Suppressor macrophage (primary cell): ENCODE measurements at regions not wholly inside any gene's neighbourhood (a gene's known extent, or its start where the extent isn't known, plus 50 kb on each side); places are given as distances from the start of the nearest gene placed in this dataset.

Source experiments
- DNase-seq, 4 experiments: peaks; one replicate each; pipeline ENCODE4 v3.0.0-alpha.2; 2020 to 2022

DNA sequence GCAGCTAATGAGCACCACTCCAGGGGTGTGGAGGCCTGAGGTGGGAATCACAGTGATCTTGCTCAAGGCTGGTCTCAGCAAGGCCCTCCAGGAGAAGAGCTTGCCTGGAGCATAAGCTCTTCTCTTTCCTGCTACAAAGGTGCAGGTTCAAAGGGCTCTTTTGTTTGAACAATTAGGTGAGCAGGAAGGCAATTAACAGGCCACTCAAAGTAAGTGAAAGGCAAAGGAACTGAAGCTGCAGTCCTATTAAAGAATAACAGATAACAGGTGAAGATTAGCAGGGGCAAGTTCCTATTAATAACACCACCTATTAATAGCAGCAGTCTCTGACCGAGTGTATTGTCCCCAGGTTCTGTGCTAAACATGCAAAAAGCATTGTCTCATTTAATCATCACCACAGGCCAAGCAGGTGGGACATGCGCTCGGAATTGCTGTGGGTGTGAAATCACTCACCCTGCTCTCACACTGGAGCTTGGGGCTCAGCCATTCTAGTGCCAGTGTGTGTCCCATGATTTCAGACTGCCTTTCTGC lies 113.8 kb downstream of the RHOU start:
- no peak for DNase-seq

DNA sequence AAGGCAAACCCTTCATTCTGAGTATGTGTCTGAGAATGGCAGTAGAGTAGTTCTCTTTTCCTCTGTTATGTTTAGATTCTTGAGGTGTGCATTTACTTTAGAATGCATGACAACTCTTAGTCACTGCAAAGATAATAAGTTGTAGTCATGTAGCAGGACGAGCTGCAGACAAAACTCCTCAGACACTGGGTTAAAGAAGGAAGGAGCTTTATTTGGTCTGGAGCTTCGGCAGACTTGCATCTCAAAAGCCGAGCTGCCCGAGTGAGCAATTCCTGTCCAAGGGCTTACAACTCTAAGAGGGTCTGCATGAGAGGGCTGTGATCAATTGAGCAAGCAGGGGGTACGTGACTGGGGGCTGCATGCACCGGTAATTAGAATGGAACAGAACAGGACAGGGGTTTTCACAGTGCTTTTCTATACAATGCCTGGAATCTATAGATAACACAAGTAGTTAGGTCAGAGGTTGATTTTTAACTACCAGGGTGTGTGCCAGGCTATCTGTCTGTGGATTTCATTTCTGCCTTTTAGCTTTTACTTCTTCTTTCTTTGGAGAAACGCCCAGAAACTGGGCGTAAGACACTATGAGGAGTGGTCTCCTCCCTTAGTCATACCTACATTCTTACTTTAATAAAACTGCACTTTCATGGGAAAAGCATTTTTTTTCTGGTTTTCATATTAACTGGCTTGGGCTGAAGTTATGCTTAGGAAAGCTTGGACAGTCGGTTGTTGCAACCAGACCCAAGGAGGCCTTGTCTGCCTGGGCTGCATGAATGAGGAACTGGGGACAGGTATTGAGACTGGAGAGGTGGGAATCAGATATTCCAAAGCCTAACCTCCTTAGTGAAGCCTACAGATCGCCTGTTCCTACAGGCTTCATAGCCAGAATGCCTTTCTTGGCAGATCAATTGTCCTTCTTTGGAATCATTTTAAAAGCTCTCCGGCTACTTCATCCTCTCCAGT lies 115.1 kb downstream of the RHOU start:
- peak; percentile 24 to 59 (median 42) for DNase-seq

DNA sequence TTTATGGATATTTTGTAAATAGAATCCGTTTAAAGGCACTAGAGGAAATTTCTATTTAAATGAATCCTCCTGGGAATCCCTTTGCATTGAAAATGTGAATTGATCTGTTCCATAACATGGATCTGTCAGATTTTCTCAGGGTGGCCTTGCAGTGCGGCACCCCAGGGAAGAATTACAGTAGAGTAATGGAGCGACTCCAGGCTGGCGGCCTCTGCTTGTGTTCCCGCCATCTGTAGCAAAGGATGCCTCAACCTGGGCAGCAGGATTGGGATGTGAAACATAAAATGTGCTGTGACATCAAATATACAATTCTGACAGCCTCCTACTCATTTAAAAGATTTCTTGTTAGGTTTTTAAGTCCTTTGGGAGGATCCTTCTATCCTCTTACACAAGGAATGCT lies 115.9 kb downstream of the RHOU start:
- no peak for DNase-seq

DNA sequence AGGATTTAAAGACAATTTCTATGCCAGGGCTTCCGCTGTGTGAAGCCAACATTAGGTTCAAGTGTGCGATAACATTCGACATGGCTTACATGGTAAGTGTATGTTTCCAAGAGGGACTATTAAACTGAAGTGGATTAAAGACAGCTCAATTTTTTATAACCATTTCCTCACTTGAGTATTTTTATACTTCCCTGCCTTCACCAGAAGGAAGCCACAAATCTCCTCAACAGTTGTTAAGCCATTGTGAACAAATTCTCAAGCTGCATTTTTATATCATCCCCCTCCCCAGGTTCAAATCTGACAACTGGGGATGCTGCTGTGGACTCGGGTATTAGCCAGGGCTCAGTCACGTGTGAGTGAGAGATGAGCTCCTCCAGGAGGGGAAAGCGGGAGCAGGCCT lies 116.3 kb downstream of the RHOU start:
- no peak for DNase-seq

DNA sequence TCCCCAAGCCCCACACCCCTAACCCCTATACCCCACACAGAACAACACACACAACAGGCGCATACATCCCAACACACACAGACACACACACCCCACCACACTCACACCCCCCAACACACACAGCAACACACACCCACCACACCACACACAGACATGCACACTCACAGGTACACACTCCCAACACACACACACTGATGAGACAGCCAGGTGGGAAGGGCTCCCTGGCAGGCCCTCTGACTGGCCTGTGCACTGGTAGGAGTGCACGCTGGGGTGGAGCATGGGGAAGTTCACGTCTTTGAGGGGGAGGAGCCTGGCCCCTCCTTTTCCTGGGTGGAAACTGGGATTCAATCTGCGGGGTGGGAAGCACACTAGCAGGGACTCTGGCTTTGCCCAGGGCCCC lies 116.7 kb downstream of the RHOU start:
- DNase-seq = peak in 3 of 4 experiments; percentile 24 to 43 (median 37)

DNA sequence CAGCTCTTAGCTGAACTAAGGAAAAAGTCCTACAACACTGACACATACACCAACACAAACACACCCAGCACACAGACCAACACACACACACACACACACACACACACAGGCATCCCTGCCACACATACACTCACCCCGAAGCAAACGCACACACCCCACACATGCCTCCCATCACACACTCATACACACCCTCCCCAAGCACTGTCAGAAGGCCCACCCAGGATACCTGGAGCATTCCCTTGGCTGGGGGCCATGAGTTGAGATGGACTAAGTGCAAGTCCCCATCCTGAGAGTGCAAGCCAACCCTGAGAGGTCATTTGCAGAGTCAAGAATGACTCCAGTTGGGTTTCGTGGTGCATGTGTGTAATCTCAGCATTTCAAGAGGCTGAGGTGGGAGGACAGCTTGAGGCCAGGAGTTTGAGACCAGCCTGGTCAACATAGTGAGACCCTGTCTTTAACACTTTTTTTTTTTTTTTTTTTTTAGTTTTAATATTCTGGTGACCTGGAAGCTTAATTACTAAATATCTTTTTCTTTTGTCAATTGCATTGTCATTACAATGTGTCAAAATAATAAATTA lies 117.3 kb downstream of the RHOU start:
- DNase-seq = no peak

DNA sequence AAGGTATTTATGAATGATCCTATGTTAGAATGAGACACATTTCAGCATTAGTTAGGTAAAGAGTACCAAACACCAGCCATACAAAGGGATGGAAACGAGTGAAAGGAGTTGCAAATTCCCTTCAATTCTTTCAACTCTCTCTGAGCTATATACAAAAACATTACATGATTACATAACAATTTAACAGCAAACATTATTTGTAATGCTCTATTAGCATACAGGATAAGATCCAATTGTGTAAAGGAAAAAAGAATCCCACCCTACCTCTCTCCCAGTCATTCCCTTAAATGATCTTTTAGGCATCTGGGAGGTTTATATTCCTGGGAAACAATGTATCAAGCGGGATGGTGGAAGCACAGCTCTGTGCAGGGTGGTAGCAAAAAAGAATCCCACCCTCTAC lies 117.9 kb downstream of the RHOU start:
- DNase-seq = no peak

DNA sequence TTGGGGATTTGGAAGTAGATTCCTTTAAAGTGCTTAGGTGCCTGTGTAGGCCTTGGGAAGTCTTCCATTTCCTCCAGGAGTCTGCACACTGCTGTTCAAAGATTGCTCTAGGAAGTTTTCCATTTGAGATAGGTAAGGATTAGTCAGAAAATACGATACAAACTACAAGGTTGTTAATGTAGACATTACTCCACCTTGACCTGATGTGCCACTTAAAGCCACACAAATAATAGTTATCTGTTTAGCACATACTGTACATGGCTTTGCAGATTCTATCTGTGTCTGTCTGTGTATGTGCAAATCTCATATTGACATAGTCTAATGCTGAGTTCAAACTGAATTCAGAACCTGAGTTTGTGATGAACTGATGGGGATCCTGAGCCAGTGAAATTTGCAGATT lies 118.4 kb downstream of the RHOU start:
- DNase-seq = no peak

DNA sequence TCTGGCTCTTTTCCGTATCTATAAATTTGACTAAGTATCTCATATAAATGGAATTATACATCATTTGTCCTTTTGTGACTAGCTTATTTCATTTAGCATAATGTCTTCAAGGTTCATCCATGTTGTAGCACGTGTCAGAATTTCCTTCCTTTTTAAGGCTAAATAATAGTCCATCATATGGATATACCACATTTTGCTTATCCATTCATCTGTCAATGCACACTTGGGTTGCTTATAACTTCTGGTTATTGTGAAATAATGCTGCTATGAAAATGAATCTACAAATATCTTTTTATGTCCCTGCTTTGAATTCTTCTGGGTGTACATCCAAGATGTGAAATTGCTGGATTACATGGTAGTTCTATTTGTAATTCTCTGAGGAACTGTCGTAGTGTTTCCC lies 119.6 kb downstream of the RHOU start:
- no peak for DNase-seq

DNA sequence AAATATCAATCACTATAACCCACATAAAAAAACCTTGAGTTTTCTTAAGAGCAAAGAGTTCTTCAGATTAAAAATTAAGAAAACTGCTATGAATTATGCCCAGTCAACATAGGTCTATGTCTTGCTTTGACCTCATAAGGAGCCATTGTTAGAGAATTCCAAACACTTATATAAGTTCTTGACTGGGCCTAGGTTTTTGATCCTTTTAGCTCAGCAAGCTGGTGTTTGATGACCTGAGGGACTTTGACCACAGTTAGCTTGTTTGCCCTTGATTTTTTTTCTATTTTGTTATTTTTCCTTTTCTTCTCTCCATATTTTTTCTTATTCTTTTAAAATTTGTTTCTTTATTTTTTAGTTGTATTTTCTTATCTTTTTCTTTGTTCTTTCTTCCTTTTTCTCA lies 122.3 kb downstream of the RHOU start:
- no peak for DNase-seq

DNA sequence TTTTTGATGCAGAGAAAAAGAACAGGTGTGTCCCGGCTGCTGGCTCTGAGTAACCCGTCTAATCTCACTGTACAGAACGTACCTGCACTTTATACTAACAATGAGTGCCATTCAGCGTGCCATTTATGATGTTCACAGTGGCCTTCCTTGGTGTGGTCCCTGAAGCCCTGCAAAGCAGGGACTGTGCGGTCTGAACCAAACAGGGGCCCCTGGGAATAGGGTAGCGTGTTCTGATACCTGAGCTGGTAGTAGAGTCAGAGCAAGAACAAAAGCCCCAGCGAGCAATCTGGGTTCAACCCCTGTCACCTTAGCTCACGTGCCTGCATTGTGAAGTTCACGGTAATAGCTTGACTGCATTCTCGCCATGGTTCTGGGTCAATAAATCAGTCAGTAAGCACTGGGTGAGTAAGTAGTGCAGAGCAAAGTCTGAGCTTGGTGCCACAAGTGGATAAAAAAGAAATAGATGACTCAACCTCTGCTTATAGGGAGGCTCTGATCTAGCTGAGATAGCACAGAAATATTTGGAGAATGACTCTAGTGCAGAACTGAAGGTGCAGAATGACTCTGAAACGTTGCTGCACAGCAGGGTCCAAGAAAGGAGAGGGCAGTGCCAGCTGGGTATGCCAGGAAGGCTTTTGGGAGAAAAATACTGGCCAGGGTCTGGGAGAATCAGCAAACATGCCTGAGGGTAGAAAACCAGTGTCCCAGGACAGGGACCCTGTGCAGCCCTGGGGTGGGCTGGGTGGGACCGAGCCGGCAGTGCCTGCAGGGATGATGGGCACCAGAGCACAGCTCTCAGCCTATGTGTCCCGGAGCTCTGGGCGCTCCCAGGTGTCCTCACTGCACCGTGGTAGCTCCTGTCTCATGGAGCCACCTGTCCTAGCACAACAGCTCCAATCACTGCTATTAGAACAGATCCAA lies 125.9 kb downstream of the RHOU start:
- DNase-seq = peak in 2 of 4 experiments; percentile 13 to 17

DNA sequence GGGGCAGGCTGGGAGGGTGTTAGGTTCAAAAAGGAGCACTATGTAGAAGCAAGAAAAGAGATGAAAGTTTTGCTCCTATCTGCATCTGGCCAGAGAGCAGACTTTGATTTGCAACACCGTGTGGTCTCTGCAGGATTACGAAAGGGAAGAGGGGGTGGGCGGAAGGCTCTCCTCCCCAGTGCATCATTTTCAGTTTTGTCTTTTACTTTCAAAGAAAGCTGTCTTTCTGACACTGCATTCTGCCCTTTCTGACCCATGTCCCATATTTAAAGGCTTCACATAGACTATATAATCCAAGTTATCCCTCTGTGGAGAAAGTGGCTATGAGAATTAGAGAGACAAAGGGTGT lies 126.5 kb downstream of the RHOU start:
- DNase-seq = peak; percentile 46 to 73 (median 62)

DNA sequence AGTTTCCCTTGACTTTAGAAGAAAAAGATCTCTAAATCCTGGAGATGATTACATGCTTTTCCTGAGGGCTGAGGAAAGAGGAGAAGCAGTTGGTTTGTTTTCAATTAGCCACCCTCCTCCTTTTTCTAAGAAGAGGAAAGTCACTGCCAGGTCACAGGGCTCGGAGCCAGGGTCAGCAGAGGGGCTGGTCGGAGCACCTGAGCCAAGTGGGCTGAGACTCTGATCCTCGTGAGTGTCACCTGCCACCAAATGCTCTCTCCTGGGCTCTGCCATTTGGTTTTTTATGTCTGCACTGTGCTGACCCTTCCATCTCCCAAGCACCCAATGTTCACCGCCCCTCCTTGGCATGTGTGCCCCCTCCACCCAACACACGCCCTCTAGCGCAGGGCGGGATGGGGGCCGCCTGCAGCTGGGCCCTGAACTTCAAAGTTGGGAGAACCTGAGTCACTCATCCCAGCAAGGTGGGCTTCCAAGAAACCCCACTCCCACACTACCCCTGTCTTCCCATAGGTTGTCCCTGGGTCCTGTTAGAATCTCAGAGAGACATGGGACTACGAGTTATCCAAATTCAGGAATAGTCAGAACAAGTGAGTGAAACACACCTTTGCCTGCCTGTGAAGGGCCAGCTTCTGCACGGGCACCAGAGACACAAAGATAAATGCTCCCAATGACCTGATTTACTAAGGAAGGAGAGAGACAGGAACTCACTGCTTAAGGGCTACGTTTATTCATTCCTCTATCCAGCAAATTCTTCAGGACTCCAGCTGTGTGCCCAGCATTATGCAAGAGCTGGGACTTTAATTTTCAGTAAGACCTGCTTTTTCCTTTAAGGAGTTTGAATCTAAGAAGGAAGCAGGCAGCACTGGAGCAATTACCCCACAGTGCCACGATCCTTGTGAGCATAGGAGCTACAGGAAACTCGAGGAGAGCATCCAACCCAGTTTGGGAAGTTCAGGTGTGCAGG lies 127.5 kb downstream of the RHOU start:
- DNase-seq = no peak

DNA sequence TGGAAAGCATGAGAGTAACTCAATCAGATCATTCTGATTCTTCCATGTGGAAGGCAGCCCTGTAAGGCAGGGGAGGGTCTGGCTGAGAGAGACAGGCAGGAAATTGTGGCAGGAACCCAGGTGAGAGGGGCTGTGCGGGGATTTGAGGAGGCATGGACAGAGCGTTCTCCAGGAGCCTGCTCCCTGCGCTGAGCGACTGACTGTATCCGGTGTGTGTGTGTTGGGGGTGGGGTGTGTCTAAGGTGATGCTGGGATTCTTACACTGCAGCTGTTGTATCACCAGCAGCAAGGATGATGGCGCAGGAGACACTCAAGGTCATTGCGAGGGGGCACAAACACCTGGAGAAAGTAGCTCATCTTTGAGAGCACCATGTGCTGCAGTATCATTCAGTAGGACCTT lies 128.5 kb downstream of the RHOU start:
- no peak for DNase-seq

DNA sequence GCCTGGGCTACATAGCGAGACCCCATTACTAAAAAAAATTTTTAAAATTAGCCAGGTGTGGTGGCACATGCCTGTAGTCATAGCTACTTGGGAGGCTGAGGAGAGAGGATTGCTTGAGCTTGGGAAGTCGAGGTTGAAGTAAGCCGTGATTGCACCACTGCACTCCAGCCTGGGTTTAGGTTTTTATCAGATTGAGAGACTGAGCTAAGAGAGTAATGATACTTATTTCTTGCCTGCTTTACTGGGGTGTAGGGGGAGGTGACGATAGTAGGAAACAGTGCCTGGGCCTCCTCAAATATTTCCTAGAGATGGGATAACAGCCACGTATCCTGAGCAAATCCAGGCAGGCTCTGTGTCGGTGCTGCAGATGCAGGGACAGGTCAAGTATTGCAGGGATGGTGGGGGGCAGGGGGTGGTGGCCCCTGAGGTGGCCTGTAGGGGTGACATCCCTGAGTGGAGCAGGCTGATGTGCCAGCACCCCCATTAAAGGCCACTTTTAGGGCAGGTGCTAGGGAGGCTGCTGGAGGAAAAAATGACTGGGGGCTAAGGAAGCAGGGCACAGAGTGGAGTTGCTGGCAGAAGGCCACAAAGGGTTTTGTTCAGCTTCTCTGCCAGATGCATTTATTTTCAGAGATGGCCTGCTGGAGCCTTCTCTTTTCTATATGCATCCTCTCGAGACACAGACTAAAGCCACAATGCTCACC lies 130.5 kb downstream of the RHOU start:
- DNase-seq = no peak

DNA sequence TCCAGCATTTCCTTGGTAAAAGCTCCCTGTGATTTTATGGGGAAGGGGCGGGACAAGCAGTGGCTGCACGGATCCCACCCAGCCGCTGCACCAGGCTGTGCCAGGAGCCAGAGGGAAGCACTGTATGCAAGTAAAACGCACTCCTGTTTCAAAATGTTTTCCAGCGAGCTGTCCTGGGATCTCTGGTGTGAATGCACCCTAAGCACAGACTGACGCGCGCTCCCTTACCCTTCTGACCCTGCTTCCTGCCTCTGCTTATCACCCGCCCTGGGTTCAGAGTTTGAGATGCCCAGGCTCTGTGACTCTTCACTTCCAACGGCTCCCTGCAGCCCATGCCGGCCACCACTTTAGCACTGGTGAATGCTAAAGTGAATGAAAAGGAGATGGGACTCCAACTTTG lies 131.2 kb downstream of the RHOU start:
- DNase-seq = no peak

DNA sequence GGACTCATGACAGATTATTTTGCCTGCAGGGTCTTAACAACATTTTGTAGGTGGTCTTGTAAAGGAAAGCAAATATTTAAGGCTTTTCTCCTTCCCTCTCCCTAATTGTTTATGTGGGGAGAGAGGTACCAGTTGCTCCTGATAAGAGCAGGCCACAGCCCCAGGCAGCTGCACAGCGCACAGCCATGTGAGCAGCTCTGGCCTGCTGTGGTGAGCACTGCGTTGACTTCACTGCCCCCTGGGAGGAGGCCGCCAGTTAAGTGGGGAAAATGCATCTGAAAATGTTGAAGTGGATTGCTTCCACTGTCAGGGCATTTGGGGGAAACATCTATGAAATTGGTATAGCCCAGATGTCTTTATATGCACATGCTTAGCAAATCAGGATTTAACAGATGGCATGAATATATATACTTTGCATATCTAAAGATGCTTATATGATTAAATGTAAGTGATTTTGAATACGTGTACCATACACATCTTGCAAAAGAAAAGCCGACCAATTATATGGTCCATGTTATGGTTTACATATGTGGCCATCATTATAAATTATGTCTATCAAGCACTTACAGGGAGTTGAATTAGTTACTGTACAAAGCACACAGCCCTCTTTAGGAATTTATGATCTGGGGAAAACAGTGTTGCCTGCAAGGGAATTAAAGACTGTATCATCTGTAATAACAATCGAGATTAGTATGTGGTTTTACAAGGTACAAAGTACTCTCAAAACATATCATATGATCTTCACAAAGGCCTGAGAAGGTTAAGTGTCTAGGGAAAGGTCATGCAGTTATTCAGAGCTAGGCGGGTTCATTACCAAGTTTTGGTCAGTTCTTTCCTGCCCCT lies 132.1 kb downstream of the RHOU start:
- DNase-seq = no peak

DNA sequence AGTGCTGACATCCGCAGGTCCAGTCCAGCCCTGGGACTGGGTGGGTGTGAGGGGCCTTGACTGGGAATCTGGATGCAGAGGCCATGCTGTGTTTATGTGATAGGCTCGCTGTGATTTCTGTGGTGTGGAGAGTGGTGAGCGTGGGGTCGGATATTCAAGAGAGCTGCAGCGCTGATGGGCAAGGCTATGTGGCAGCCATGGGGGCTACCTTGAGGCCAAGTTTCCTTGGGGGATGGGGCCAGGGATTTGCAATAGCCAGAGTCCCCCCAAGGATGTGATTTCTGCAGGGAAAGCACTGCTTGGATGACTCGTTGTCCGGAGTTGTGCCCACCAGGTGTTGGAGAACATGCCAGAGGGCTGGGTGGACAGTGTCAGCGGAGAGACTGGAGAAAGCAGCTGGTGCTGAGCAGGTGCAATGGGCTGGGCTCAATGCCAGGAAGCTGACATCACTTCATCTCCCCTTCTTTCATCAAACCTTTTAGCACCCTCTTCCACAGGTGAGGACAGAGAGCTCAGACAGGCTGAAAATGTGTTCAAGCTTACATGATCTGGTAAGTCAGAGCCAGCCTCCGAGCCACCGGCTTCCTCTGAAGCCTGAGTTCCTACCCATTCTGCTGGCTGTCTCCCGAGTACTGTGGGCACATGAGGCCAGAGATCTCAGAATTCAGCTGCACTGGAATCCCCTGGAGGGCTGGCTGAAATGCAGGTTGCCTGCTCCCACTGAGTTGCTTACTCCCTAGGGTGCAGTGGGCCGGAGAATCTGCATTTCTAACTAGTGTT lies 132.9 kb downstream of the RHOU start:
- DNase-seq = no peak

DNA sequence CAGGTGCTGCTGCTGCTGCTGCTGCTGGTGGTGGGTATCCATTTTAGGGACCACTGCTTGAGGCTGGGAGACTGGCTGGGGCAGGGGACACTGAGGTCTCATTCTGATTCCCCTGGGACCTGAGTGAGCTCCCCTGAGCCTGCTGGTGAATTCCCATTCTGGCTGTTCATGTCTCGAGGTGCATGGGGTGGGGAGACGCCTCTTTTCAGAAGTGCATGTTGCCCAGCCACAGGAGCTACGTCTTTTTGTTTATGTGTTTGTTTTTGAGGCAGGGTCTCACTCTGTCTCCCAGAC lies 133.4 kb downstream of the RHOU start:
- DNase-seq = no peak
